OCI-LY1 (cell line): ENCODE measurements at regions not wholly inside any gene's neighbourhood (a gene's known extent, or its start where the extent isn't known, plus 50 kb on each side); places are given as distances from the start of the nearest gene placed in this dataset.

Experiments
- H2AFZ ChIP-seq: fragments of 200-600 bp; sonication (generic), shearing (Covaris generic); 2 replicates; pipeline ENCODE4 v1.6.0; 2014; ENCODE audit warnings: antibody characterized with exemption, mild to moderate bottlenecking, low read length
- H3F3A ChIP-seq: fragments of 200-600 bp; sonication (generic), shearing (Covaris generic); 2 replicates; pipeline ENCODE4 v1.6.0; 2014; ENCODE audit warnings: mild to moderate bottlenecking, antibody characterized with exemption, low read length, moderate library complexity; ENCODE audit not compliant: insufficient read depth
- H3K27ac ChIP-seq: fragments of 200-600 bp; sonication (generic); 2 replicates; pipeline ENCODE4 v1.5.1; 2014; ENCODE audit warnings: low read length, mixed run types, mild to moderate bottlenecking, low read depth; ENCODE audit not compliant: poor library complexity, severe bottlenecking
- H3K27me3 ChIP-seq: fragments of 200-600 bp; sonication (generic); 2 replicates; pipeline ENCODE4 v1.6.0; 2014; ENCODE audit warnings: antibody characterized with exemption, mild to moderate bottlenecking, low read length, moderate library complexity; ENCODE audit not compliant: insufficient read depth
- H3K36me3 ChIP-seq: fragments of 200-600 bp; sonication (generic); 2 replicates; pipeline ENCODE4 v1.6.1; 2014; ENCODE audit warnings: mild to moderate bottlenecking, antibody characterized with exemption, low read length, moderate library complexity, mixed read lengths; ENCODE audit not compliant: insufficient read depth
- H3K4me1 ChIP-seq: fragments of 200-600 bp; sonication (generic); 2 replicates; pipeline ENCODE4 v1.5.1; 2014; ENCODE audit warnings: mild to moderate bottlenecking, low read length, moderate library complexity; ENCODE audit not compliant: insufficient read depth, severe bottlenecking
- H3K4me2 ChIP-seq: fragments of 200-600 bp; sonication (generic), shearing (Covaris generic); 2 replicates; pipeline ENCODE4 v1.6.1; 2014; ENCODE audit warnings: low read length
- H3K4me3 ChIP-seq: fragments of 200-600 bp; sonication (generic); 2 replicates; pipeline ENCODE4 v1.5.1; 2014; ENCODE audit warnings: low read length, low read depth, mild to moderate bottlenecking, mixed read lengths; ENCODE audit not compliant: poor library complexity, severe bottlenecking
- H3K79me2 ChIP-seq: fragments of 200-600 bp; shearing (Covaris generic); 2 replicates; pipeline ENCODE4 v1.6.1; 2016; ENCODE audit warnings: mixed run types, low read length, mixed read lengths; ENCODE audit not compliant: insufficient read depth
- H3K9ac ChIP-seq: fragments of 200-600 bp; sonication (generic), shearing (Covaris generic); 2 replicates; pipeline ENCODE4 v1.6.1; 2014; ENCODE audit warnings: mild to moderate bottlenecking, low read length, mixed read lengths
- H3K9me2 ChIP-seq: fragments of 200-600 bp; sonication (generic), shearing (Covaris generic); 2 replicates; pipeline ENCODE4 v1.6.1; 2014; ENCODE audit warnings: low read depth, mild to moderate bottlenecking, low read length, mixed read lengths
- H3K9me3 ChIP-seq: fragments of 200-600 bp; shearing (Covaris generic); 2 replicates; pipeline ENCODE4 v1.6.1; 2014; ENCODE audit warnings: low read length, mixed read lengths
- H4K20me1 ChIP-seq: fragments of 200-600 bp; sonication (generic), shearing (Covaris generic); 2 replicates; pipeline ENCODE4 v1.6.0; 2016; ENCODE audit warnings: mild to moderate bottlenecking, low read length; ENCODE audit not compliant: insufficient read depth
- EZH2 ChIP-seq: fragments of 200-600 bp; sonication (generic), shearing (Covaris generic); IDR thresholded peaks from 2 replicates; pipeline ENCODE4 v1.8.0; 2017; ENCODE audit warnings: borderline replicate concordance, mixed run types, mild to moderate bottlenecking, antibody characterized with exemption, low read length, moderate library complexity, mixed read lengths
- TF ChIP-seq, protein P1 (sequence below): fragments of 200-600 bp; sonication (generic), shearing (Covaris generic); IDR thresholded peaks from 2 replicates; pipeline ENCODE4 v1.5.1; 2017; ENCODE audit warnings: mild to moderate bottlenecking, antibody characterized with exemption, low read length, moderate library complexity, mixed read lengths

DNA sequence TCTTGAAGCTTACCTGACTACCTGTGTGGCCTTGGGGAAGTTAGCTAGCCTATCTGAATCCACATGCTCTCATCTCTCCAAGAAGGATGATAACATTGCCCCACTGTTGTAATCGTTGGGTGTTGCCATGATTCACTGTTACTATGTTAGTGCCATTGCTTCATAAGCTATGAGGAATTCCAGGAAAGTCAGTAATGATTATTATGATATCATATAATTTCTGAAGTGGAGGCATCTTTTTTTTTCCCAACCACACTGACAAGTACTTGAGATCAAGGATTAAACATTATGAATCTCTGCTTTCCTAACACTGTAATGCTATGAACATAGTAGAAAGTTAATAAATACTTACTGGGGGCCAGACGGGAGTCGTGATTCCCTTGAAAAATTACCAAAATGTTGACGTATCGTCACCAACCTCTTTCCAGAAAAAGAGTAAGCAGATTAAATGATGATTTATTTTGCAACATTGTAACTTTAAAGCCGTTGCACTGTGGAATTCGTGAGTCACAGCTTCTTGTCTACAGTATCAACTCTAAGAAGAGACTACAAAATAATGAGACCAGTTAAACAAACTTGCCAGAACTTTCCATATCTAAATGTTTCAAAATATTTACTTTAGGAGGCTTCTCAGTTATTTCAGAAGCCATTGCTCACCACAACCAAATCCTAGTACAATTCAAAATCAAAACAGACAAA is 459.9 kb downstream of the PIK3C3 start:
- no peak overlapping the region for H3K4me3 ChIP-seq
- H3K36me3 ChIP-seq: no peaks in the 10 kb centered on the region
- H3K27me3 ChIP-seq: no peaks in the 10 kb centered on the region
- no peaks in the 10 kb centered on the region for H3K79me2 ChIP-seq
- H3K4me2 ChIP-seq: no peak overlapping the region
- H3K9ac ChIP-seq: no peak overlapping the region
- H3K4me1 ChIP-seq: no peaks in the 10 kb centered on the region
- TF ChIP-seq, protein P1, sequence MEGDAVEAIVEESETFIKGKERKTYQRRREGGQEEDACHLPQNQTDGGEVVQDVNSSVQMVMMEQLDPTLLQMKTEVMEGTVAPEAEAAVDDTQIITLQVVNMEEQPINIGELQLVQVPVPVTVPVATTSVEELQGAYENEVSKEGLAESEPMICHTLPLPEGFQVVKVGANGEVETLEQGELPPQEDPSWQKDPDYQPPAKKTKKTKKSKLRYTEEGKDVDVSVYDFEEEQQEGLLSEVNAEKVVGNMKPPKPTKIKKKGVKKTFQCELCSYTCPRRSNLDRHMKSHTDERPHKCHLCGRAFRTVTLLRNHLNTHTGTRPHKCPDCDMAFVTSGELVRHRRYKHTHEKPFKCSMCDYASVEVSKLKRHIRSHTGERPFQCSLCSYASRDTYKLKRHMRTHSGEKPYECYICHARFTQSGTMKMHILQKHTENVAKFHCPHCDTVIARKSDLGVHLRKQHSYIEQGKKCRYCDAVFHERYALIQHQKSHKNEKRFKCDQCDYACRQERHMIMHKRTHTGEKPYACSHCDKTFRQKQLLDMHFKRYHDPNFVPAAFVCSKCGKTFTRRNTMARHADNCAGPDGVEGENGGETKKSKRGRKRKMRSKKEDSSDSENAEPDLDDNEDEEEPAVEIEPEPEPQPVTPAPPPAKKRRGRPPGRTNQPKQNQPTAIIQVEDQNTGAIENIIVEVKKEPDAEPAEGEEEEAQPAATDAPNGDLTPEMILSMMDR: no peak
- no peak for TF ChIP-seq EZH2
- H3K9me3 ChIP-seq: no peaks in the 10 kb centered on the region
- no peaks in the 10 kb centered on the region for H4K20me1 ChIP-seq
- H3K27ac ChIP-seq: no peak overlapping the region
- H3F3A ChIP-seq: no peaks in the 10 kb centered on the region
- H3K9me2 ChIP-seq: no peaks in the 10 kb centered on the region
- no peak overlapping the region for H2AFZ ChIP-seq

DNA sequence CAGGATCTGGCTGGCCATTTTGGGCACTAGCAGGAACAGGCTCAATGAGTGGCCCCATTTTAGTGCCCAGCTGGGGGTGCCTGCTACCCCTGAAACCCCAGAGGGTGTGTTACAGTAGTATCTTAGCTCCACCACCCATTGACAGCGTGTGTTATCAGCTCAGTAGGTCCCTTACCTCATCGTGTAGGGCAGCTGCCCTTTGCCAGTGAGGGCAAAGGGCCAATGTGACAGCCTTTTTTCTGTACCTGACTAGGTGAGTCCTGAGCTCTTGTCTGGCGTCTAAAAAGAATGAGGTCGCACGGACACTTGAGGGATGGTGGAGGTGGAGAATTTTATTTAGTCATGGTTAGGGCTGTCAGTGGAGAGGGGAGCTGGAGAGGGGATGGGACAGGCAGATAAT is 462.2 kb downstream of the PIK3C3 start:
- Histone ChIP-seq H3K9me3 (no peaks in the 10 kb centered on the region), H3K9ac (no peak overlapping the region), H3K4me3 (no peak overlapping the region), H3K27ac (no peak overlapping the region), H3K4me1 (no peaks in the 10 kb centered on the region), H4K20me1 (no peaks in the 10 kb centered on the region), H3K4me2 (no peak overlapping the region), H3K79me2 (no peaks in the 10 kb centered on the region), H3K36me3 (no peaks in the 10 kb centered on the region), H3K9me2 (no peaks in the 10 kb centered on the region), H3F3A (no peaks in the 10 kb centered on the region), H2AFZ (no peak overlapping the region), H3K27me3 (no peaks in the 10 kb centered on the region)
- no peak for TF ChIP-seq EZH2
- TF ChIP-seq, protein P1: no peak

DNA sequence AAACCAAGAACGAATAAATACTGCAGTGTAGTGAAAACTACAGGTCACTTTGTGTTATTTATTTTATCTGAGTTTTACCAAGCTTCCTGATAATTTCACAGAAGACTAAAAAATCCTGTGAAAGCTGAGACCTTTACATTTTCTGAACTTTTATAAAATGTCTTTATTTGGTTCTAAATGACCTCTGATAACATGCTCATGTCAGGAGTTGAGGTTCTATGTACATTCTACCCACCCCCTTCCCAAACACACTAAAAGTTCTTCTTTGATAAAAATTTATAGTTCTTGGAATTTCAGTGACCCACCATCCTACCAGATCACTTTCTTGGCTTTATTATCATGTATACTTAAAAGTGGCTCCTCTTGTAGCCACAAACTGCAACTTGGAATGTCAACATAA is 463.1 kb downstream of the PIK3C3 start:
- H4K20me1 ChIP-seq: no peaks in the 10 kb centered on the region
- no peaks in the 10 kb centered on the region for H3K36me3 ChIP-seq
- TF ChIP-seq EZH2: no peak
- TF ChIP-seq, protein P1: no peak
- H3K27ac ChIP-seq: no peak overlapping the region
- H3F3A ChIP-seq: no peaks in the 10 kb centered on the region
- H3K4me2 ChIP-seq: no peak overlapping the region
- H3K79me2 ChIP-seq: no peaks in the 10 kb centered on the region
- no peak overlapping the region for H2AFZ ChIP-seq
- no peaks in the 10 kb centered on the region for H3K9me2 ChIP-seq
- no peaks in the 10 kb centered on the region for H3K4me1 ChIP-seq
- no peaks in the 10 kb centered on the region for H3K27me3 ChIP-seq
- H3K4me3 ChIP-seq: no peak overlapping the region
- H3K9ac ChIP-seq: no peak overlapping the region
- H3K9me3 ChIP-seq: no peaks in the 10 kb centered on the region
